Neural cell (in vitro differentiated cells): ENCODE measurements at regions not wholly inside any gene's neighbourhood (a gene's known extent, or its start where the extent isn't known, plus 50 kb on each side); places are given as distances from the start of the nearest gene placed in this dataset.

ENCODE experiments used
- EP300 ChIP-seq: fragments of 450-650 bp; conservative IDR thresholded peaks from 2 replicates; pipeline ENCODE4 v1.6.1; 2014; ENCODE audit warnings: antibody characterized with exemption, mild to moderate bottlenecking, moderate library complexity; ENCODE audit not compliant: poor library complexity, severe bottlenecking
- EZH2 ChIP-seq: fragments of 200-600, 300-800 bp; shearing (Covaris generic), sonication (generic); IDR thresholded peaks from 2 replicates; pipeline ENCODE4 v1.6.1; 2014; ENCODE audit warnings: antibody characterized with exemption, low read length, borderline replicate concordance, mild to moderate bottlenecking; ENCODE audit not compliant: insufficient read depth, poor library complexity, severe bottlenecking
- MXI1 ChIP-seq: fragments of 450-650 bp; conservative IDR thresholded peaks from 2 replicates; pipeline ENCODE4 v1.6.1; 2014; ENCODE audit warnings: antibody characterized with exemption, mild to moderate bottlenecking; ENCODE audit not compliant: poor library complexity, severe bottlenecking
- POLR2AphosphoS5 ChIP-seq: IDR thresholded peaks from 2 replicates; pipeline ENCODE4 v1.6.1; 2012
- RAD21 ChIP-seq: fragments of 450-650 bp; conservative IDR thresholded peaks from 2 replicates; pipeline ENCODE4 v1.6.1; 2014; ENCODE audit warnings: antibody characterized with exemption, mild to moderate bottlenecking, moderate library complexity
- SMC3 ChIP-seq: fragments of 450-650 bp; conservative IDR thresholded peaks from 2 replicates; pipeline ENCODE4 v1.6.1; 2014; ENCODE audit warnings: antibody characterized with exemption, mild to moderate bottlenecking, moderate library complexity; ENCODE audit not compliant: poor library complexity
- TAF1 ChIP-seq: IDR thresholded peaks from 2 replicates; pipeline ENCODE4 v1.6.1; 2012; ENCODE audit warnings: low read depth
- TF ChIP-seq, protein P1 (sequence below): fragments of 450-650 bp; IDR thresholded peaks from 2 replicates; pipeline ENCODE4 v1.5.1; 2014; ENCODE audit warnings: antibody characterized with exemption, mild to moderate bottlenecking, moderate library complexity; ENCODE audit not compliant: poor library complexity, severe bottlenecking
- TF ChIP-seq, protein P2 (sequence below): IDR thresholded peaks from 2 replicates; pipeline ENCODE4 v1.6.1; 2012; ENCODE audit warnings: borderline replicate concordance

DNA sequence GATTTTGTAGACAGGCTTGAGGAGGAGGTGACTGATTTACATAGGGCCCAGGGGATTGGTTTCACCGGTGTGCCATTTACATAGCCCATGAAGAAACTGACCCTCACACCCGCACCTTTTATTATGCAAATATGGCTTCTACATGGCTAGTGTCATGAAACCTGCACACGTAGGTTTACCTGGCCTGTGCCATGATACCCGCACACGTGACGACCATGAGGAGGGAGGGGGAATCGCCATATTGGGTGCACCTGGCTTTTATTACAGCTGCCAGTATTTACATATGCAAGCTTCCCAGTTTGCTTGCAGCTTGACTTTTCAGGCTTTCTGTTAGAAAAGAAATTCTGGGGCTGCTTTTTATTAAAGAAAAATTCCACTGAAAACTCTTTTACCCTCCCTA, 359.7 kb downstream of the ADAM29 start:
- TF ChIP-seq, protein P1, sequence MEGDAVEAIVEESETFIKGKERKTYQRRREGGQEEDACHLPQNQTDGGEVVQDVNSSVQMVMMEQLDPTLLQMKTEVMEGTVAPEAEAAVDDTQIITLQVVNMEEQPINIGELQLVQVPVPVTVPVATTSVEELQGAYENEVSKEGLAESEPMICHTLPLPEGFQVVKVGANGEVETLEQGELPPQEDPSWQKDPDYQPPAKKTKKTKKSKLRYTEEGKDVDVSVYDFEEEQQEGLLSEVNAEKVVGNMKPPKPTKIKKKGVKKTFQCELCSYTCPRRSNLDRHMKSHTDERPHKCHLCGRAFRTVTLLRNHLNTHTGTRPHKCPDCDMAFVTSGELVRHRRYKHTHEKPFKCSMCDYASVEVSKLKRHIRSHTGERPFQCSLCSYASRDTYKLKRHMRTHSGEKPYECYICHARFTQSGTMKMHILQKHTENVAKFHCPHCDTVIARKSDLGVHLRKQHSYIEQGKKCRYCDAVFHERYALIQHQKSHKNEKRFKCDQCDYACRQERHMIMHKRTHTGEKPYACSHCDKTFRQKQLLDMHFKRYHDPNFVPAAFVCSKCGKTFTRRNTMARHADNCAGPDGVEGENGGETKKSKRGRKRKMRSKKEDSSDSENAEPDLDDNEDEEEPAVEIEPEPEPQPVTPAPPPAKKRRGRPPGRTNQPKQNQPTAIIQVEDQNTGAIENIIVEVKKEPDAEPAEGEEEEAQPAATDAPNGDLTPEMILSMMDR, result no peak
- no peak for TF ChIP-seq SMC3
- no peak for TF ChIP-seq EP300
- TF ChIP-seq EZH2, result no peak
- no peak for TF ChIP-seq TAF1
- no peak for TF ChIP-seq RAD21
- TF ChIP-seq, protein P2, sequence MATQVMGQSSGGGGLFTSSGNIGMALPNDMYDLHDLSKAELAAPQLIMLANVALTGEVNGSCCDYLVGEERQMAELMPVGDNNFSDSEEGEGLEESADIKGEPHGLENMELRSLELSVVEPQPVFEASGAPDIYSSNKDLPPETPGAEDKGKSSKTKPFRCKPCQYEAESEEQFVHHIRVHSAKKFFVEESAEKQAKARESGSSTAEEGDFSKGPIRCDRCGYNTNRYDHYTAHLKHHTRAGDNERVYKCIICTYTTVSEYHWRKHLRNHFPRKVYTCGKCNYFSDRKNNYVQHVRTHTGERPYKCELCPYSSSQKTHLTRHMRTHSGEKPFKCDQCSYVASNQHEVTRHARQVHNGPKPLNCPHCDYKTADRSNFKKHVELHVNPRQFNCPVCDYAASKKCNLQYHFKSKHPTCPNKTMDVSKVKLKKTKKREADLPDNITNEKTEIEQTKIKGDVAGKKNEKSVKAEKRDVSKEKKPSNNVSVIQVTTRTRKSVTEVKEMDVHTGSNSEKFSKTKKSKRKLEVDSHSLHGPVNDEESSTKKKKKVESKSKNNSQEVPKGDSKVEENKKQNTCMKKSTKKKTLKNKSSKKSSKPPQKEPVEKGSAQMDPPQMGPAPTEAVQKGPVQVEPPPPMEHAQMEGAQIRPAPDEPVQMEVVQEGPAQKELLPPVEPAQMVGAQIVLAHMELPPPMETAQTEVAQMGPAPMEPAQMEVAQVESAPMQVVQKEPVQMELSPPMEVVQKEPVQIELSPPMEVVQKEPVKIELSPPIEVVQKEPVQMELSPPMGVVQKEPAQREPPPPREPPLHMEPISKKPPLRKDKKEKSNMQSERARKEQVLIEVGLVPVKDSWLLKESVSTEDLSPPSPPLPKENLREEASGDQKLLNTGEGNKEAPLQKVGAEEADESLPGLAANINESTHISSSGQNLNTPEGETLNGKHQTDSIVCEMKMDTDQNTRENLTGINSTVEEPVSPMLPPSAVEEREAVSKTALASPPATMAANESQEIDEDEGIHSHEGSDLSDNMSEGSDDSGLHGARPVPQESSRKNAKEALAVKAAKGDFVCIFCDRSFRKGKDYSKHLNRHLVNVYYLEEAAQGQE, result no peak
- TF ChIP-seq POLR2AphosphoS5, result no peak
- TF ChIP-seq MXI1, result no peak
